GM18511 (cell line): ENCODE measurements at regions not wholly inside any gene's neighbourhood (a gene's known extent, or its start where the extent isn't known, plus 50 kb on each side); places are given as distances from the start of the nearest gene placed in this dataset.
"Not testable (repeated sequence)": the region's sequence is repeated elsewhere in the genome, so short reads cannot be mapped to it uniquely, and the experiment has no call there.

Source experiments
- ATAC-seq: cut with Tn5 transposase; IDR thresholded peaks from one replicate; pipeline ENCODE4 v1.9.1; 2021; ENCODE audit warnings: mild to moderate bottlenecking, moderate library complexity; ENCODE audit not compliant: unreplicated experiment

GRCh38 chr4:26233350-26233749 lies 87.5 kb upstream of the RBPJ start:
- no peak for ATAC-seq

- no peak for ATAC-seq
These were observed 85.3 kb upstream of the RBPJ start for GRCh38 chr4:26235500-26235899.

- ATAC-seq = no peak
These were observed 82.9 kb upstream of the RBPJ start for GRCh38 chr4:26237916-26238315.

GRCh38 chr4:26238426-26238777 lies 82.4 kb upstream of the RBPJ start:
- ATAC-seq = no peak

- ATAC-seq = no peak
These were observed 81.8 kb upstream of the RBPJ start for GRCh38 chr4:26238778-26239679.

GRCh38 chr4:26239801-26240200 lies 81.0 kb upstream of the RBPJ start:
- no peak for ATAC-seq

GRCh38 chr4:26241179-26241578 lies 79.6 kb upstream of the RBPJ start:
- ATAC-seq = no peak

GRCh38 chr4:26242451-26242850 lies 78.4 kb upstream of the RBPJ start:
- ATAC-seq = no peak

GRCh38 chr4:26244138-26244537 lies 76.7 kb upstream of the RBPJ start:
- not testable (repeated sequence) for ATAC-seq

- ATAC-seq = no peak
These were observed 72.2 kb upstream of the RBPJ start for GRCh38 chr4:26248647-26249046.

- ATAC-seq = peak; percentile 93
These were observed 68.3 kb upstream of the RBPJ start for GRCh38 chr4:26252349-26253025.

- ATAC-seq = no peak
These were observed 66.8 kb upstream of the RBPJ start for GRCh38 chr4:26253968-26254367.

GRCh38 chr4:26255989-26256388 lies 64.8 kb upstream of the RBPJ start:
- no peak for ATAC-seq

GRCh38 chr4:26257444-26257843 lies 63.4 kb upstream of the RBPJ start:
- ATAC-seq = not testable (repeated sequence)

GRCh38 chr4:26257850-26258249 lies 63.0 kb upstream of the RBPJ start:
- ATAC-seq = peak; percentile 85

GRCh38 chr4:26260571-26260970 lies 60.2 kb upstream of the RBPJ start:
- ATAC-seq = no peak

- ATAC-seq = no peak
These were observed 59.4 kb upstream of the RBPJ start for GRCh38 chr4:26261405-26261804.

GRCh38 chr4:26263165-26263564 lies 57.6 kb upstream of the RBPJ start:
- ATAC-seq = no peak

GRCh38 chr4:26264109-26264508 lies 56.7 kb upstream of the RBPJ start:
- no peak for ATAC-seq

- no peak for ATAC-seq
These were observed 53.7 kb upstream of the RBPJ start for GRCh38 chr4:26267087-26267486.

GRCh38 chr4:26268246-26268645 lies 52.6 kb upstream of the RBPJ start:
- ATAC-seq = no peak

- ATAC-seq = no peak
These were observed 51.8 kb upstream of the RBPJ start for GRCh38 chr4:26269038-26269437.
